ENCODE measurements at regions not wholly inside any gene's neighbourhood (a gene's known extent, or its start where the extent isn't known, plus 50 kb on each side); places are given as distances from the start of the nearest gene placed in this dataset.

- no peak for DNase-seq (ENCODE audit: unreplicated experiment)
- TF ChIP-seq CTCF (IDR thresholded peaks at IDR 0.05; ENCODE audit: unreplicated experiment): no peak
- Mint-ChIP-seq H3K27me3 (ENCODE audit: insufficient read depth, unreplicated experiment) (no peaks in the 10 kb centered on the region), H3K36me3 (ENCODE audit: insufficient read depth, unreplicated experiment) (no peaks in the 10 kb centered on the region), H3K9me3 (ENCODE audit: unreplicated experiment) (no peaks in the 10 kb centered on the region), H3K4me3 (ENCODE audit: unreplicated experiment) (no peak overlapping the region), H3K4me1 (ENCODE audit: insufficient read depth, unreplicated experiment) (no peaks in the 10 kb centered on the region), H3K27ac (ENCODE audit: low read depth, unreplicated experiment) (no peak overlapping the region)
- CTCF ChIA-PET: no interaction called here
- intact Hi-C loops (cut with micrococcal nuclease): no loop called here
- BruUV-seq (replicated peaks): no TSS peak
- POLR2A ChIA-PET: no interaction called here
Measured at GRCh38 chr7:46322937-46323336, 401.9 kb upstream of the IGFBP3 start.

- CTCF ChIA-PET: interaction anchor here (0.7 to 0.9 kb wide), 2 partner anchors 30 to 398 kb away, joined by 3 read pairs; no protein-coding TSS in a partner anchor
- peak; percentile 35 for DNase-seq (ENCODE audit: unreplicated experiment)
- TF ChIP-seq CTCF (IDR thresholded peaks at IDR 0.05; ENCODE audit: unreplicated experiment): no peak
- Mint-ChIP-seq H3K36me3 (ENCODE audit: insufficient read depth, unreplicated experiment) (no peaks in the 10 kb centered on the region), H3K9me3 (ENCODE audit: unreplicated experiment) (no peaks in the 10 kb centered on the region), H3K27ac (ENCODE audit: low read depth, unreplicated experiment) (no peak overlapping the region), H3K27me3 (ENCODE audit: insufficient read depth, unreplicated experiment) (no peaks in the 10 kb centered on the region), H3K4me3 (ENCODE audit: unreplicated experiment) (no peak overlapping the region), H3K4me1 (ENCODE audit: insufficient read depth, unreplicated experiment) (no peaks in the 10 kb centered on the region)
- intact Hi-C loops (cut with micrococcal nuclease): no loop called here
- POLR2A ChIA-PET: interaction anchor here (0.6 kb wide), 1 partner anchor 338 kb away, joined by 3 read pairs; no protein-coding TSS in a partner anchor
- BruUV-seq (replicated peaks): no TSS peak
Measured at GRCh38 chr7:46321556-46322205, 400.6 kb upstream of the IGFBP3 start.

GRCh38 chr7:46320956-46321355 is 399.9 kb upstream of the IGFBP3 start:
- BruUV-seq (replicated peaks): no TSS peak
- H3K4me3 Mint-ChIP-seq (ENCODE audit: unreplicated experiment): no peak overlapping the region
- H3K27ac Mint-ChIP-seq (ENCODE audit: low read depth, unreplicated experiment): no peak overlapping the region
- no peak for TF ChIP-seq CTCF (IDR thresholded peaks at IDR 0.05; ENCODE audit: unreplicated experiment)
- ChIA-PET CTCF (no interaction called here), POLR2A (no interaction called here)
- H3K4me1 Mint-ChIP-seq (ENCODE audit: insufficient read depth, unreplicated experiment): peaks cover 2% of the 10 kb centered on the region
- no peaks in the 10 kb centered on the region for H3K36me3 Mint-ChIP-seq (ENCODE audit: insufficient read depth, unreplicated experiment)
- no peaks in the 10 kb centered on the region for H3K27me3 Mint-ChIP-seq (ENCODE audit: insufficient read depth, unreplicated experiment)
- no peak for DNase-seq (ENCODE audit: unreplicated experiment)
- intact Hi-C loops (cut with micrococcal nuclease): no loop called here
- no peaks in the 10 kb centered on the region for H3K9me3 Mint-ChIP-seq (ENCODE audit: unreplicated experiment)

- H3K4me3 Mint-ChIP-seq (ENCODE audit: unreplicated experiment): no peak overlapping the region
- TF ChIP-seq CTCF (IDR thresholded peaks at IDR 0.05; ENCODE audit: unreplicated experiment): no peak
- H3K27ac Mint-ChIP-seq (ENCODE audit: low read depth, unreplicated experiment): no peak overlapping the region
- peak; percentile 21 for DNase-seq (ENCODE audit: unreplicated experiment)
- intact Hi-C loops (cut with micrococcal nuclease): no loop called here
- peaks cover 8% of the 10 kb centered on the region for H3K4me1 Mint-ChIP-seq (ENCODE audit: insufficient read depth, unreplicated experiment)
- POLR2A ChIA-PET: no interaction called here
- H3K27me3 Mint-ChIP-seq (ENCODE audit: insufficient read depth, unreplicated experiment): no peaks in the 10 kb centered on the region
- CTCF ChIA-PET: no interaction called here
- no peaks in the 10 kb centered on the region for H3K9me3 Mint-ChIP-seq (ENCODE audit: unreplicated experiment)
- no peaks in the 10 kb centered on the region for H3K36me3 Mint-ChIP-seq (ENCODE audit: insufficient read depth, unreplicated experiment)
- no TSS peak for BruUV-seq (replicated peaks)
Measured at GRCh38 chr7:46319841-46320240, 398.8 kb upstream of the IGFBP3 start.
